WTC11 (cell line): ENCODE measurements at regions not wholly inside any gene's neighbourhood (a gene's known extent, or its start where the extent isn't known, plus 50 kb on each side); places are given as distances from the start of the nearest gene placed in this dataset.

ENCODE experiments used
- ATAC-seq: fragments of 200-7000 bp; cut with Tn5 transposase; 2 replicates; pipeline ENCODE4 v1.10.0; 2021; ENCODE audit warnings: mild to moderate bottlenecking, moderate library complexity
- CTCF ChIA-PET: fragments of 300-600 bp; sonication (Branson Sonifier 250); formaldehyde crosslinking; loops from one replicate; lab custom pipeline; 2021; ENCODE audit warnings: antibody characterized with exemption; lab: Charles Lee
- POLR2A ChIA-PET: fragments of 350-600 bp; sonication (Branson Sonifier 250); formaldehyde crosslinking; loops from one replicate; lab custom pipeline; 2021; ENCODE audit warnings: antibody characterized with exemption; lab: Charles Lee
- DNase-seq: peaks from one replicate; pipeline ENCODE4 v3.0.0; 2021; ENCODE audit warnings: low spot score
- H3K27ac Mint-ChIP-seq: 2 replicates; pipeline ENCODE4 v1.8.0; 2021; ENCODE audit warnings: mixed read lengths
- H3K27me3 Mint-ChIP-seq: 2 replicates; pipeline ENCODE4 v1.8.0; 2021; ENCODE audit warnings: low read depth, mild to moderate bottlenecking, moderate library complexity, mixed read lengths
- H3K36me3 Mint-ChIP-seq: 2 replicates; pipeline ENCODE4 v1.8.0; 2021; ENCODE audit warnings: mixed read lengths
- H3K4me1 Mint-ChIP-seq: 2 replicates; pipeline ENCODE4 v1.8.0; 2022; ENCODE audit warnings: mixed read lengths
- H3K4me3 Mint-ChIP-seq: 2 replicates; pipeline ENCODE4 v1.8.0; 2021; ENCODE audit warnings: mild to moderate bottlenecking, moderate library complexity, mixed read lengths
- H3K9me3 Mint-ChIP-seq: 2 replicates; pipeline ENCODE4 v1.8.0; 2021; ENCODE audit warnings: mixed read lengths
- AFF4 ChIP-seq: sonication (generic); formaldehyde crosslinking; IDR thresholded peaks from 2 replicates; pipeline ENCODE4 v1.8.1; 2023; ENCODE audit warnings: mild to moderate bottlenecking, missing genetic modification reagents, borderline replicate concordance
- ATF1 ChIP-seq: sonication (generic); formaldehyde crosslinking; IDR thresholded peaks from 2 replicates; pipeline ENCODE4 v1.8.1; 2023; ENCODE audit warnings: mild to moderate bottlenecking, moderate library complexity, missing genetic modification reagents
- CREM ChIP-seq: sonication (generic); formaldehyde crosslinking; IDR thresholded peaks from 2 replicates; pipeline ENCODE4 v1.8.1; 2022; ENCODE audit warnings: mild to moderate bottlenecking, missing genetic modification reagents, moderate library complexity
- E2F4 ChIP-seq: sonication (generic); formaldehyde crosslinking; IDR thresholded peaks from 2 replicates; pipeline ENCODE4 v1.8.1; 2022; ENCODE audit warnings: low read depth, mild to moderate bottlenecking, moderate library complexity, missing genetic modification reagents, borderline replicate concordance
- E2F5 ChIP-seq: sonication (generic); formaldehyde crosslinking; IDR thresholded peaks from 2 replicates; pipeline ENCODE4 v1.8.1; 2022; ENCODE audit warnings: mild to moderate bottlenecking, moderate library complexity, missing genetic modification reagents
- ESRRA ChIP-seq: sonication (generic); formaldehyde crosslinking; IDR thresholded peaks from 2 replicates; pipeline ENCODE4 v1.8.1; 2022; ENCODE audit warnings: mild to moderate bottlenecking, missing genetic modification reagents, borderline replicate concordance
- HMGA2 ChIP-seq: fragments of 250-450 bp; sonication (Bioruptor Pico); IDR thresholded peaks from 2 replicates; pipeline ENCODE4 v1.4.0; 2021; ENCODE audit warnings: mild to moderate bottlenecking, moderate library complexity
- NR1H2 ChIP-seq: sonication (generic); formaldehyde crosslinking; IDR thresholded peaks from 2 replicates; pipeline ENCODE4 v1.9.0; 2021; ENCODE audit warnings: mild to moderate bottlenecking, moderate library complexity, missing genetic modification reagents
- OVOL2 ChIP-seq: fragments of 250-450 bp; sonication (Bioruptor Pico); IDR thresholded peaks from 2 replicates; pipeline ENCODE4 v1.9.0; 2021; ENCODE audit warnings: mild to moderate bottlenecking, borderline replicate concordance
- PREB ChIP-seq: sonication (generic); formaldehyde crosslinking; IDR thresholded peaks from 2 replicates; pipeline ENCODE4 v1.8.1; 2022; ENCODE audit warnings: mild to moderate bottlenecking, missing genetic modification reagents, moderate library complexity, borderline replicate concordance
- RELA ChIP-seq: sonication (generic); formaldehyde crosslinking; IDR thresholded peaks from 2 replicates; pipeline ENCODE4 v1.8.1; 2022; ENCODE audit warnings: missing genetic modification reagents, mild to moderate bottlenecking, borderline replicate concordance
- TEAD4 ChIP-seq: sonication (generic); formaldehyde crosslinking; IDR thresholded peaks from 2 replicates; pipeline ENCODE4 v1.8.0; 2022; ENCODE audit warnings: mild to moderate bottlenecking, missing genetic modification reagents
- TP53 ChIP-seq: sonication (generic); formaldehyde crosslinking; IDR thresholded peaks from 2 replicates; pipeline ENCODE4 v1.8.1; 2023; ENCODE audit warnings: mild to moderate bottlenecking, missing genetic modification reagents
- ZNF317 ChIP-seq: sonication (generic); formaldehyde crosslinking; IDR thresholded peaks from 2 replicates; pipeline ENCODE4 v1.8.1; 2023; ENCODE audit warnings: low read depth, mild to moderate bottlenecking, moderate library complexity, missing genetic modification reagents, borderline replicate concordance
- ZNF396 ChIP-seq: fragments of 250-450 bp; sonication (Bioruptor Pico); IDR thresholded peaks from 2 replicates; pipeline ENCODE4 v1.8.0; 2021; ENCODE audit warnings: mild to moderate bottlenecking, moderate library complexity, borderline replicate concordance
- ZNF512 ChIP-seq: sonication (generic); formaldehyde crosslinking; IDR thresholded peaks from 2 replicates; pipeline ENCODE4 v1.8.1; 2022; ENCODE audit warnings: missing genetic modification reagents, borderline replicate concordance
- ZSCAN18 ChIP-seq: fragments of 250-450 bp; sonication (Bioruptor Pico); IDR thresholded peaks from 2 replicates; pipeline ENCODE4 v2.1.2; 2022; ENCODE audit warnings: mild to moderate bottlenecking, moderate library complexity
- TF ChIP-seq, protein P1 (sequence below): sonication (generic); formaldehyde crosslinking; IDR thresholded peaks from 2 replicates; pipeline ENCODE4 v1.8.1; 2023; ENCODE audit warnings: mild to moderate bottlenecking, missing genetic modification reagents
- TF ChIP-seq, protein P2 (sequence below): sonication (generic); formaldehyde crosslinking; conservative IDR thresholded peaks from 2 replicates; pipeline ENCODE4 v1.8.1; 2022; ENCODE audit warnings: mild to moderate bottlenecking, missing genetic modification reagents
- TF ChIP-seq, protein P3 (sequence below): sonication (generic); formaldehyde crosslinking; IDR thresholded peaks from 2 replicates; pipeline ENCODE4 v1.8.0; 2023; ENCODE audit warnings: missing genetic modification reagents

DNA sequence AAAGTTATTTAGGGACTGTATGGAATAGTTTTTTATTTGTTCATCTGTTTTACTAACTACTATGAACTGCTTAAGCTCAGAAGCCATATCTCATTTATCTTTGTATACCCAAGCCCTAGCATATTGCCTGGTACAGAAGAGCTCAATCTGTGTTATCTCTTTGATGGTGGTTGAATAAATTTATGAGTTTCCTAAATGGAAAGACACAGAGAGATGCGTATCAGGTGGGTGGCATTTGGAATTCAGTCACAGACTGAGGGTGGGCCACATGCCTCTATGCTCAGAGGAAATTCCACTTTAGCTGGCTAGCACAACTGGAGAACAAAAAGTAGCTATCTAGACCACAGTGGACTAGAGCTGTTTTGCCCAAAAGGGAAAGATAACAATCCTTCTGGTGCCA lies 145.5 kb downstream of the SLC6A15 start:
- peaks cover 3% of the 10 kb centered on the region; the same call in 1 of the 2 replicates for H3K36me3 Mint-ChIP-seq
- H3K27me3 Mint-ChIP-seq, result no peaks in the 10 kb centered on the region
- no peak overlapping the region for H3K4me3 Mint-ChIP-seq
- H3K9me3 Mint-ChIP-seq, result peaks cover 7% of the 10 kb centered on the region
- POLR2A ChIA-PET, result no interaction called here
- CTCF ChIA-PET, result interaction anchor here (0.5 kb wide), 1 partner anchor 70 kb away, joined by 3 read pairs; no protein-coding TSS in a partner anchor
- ATAC-seq (peak; percentile 44; the same call in 1 of the 2 replicates), DNase-seq (no peak)
- TF ChIP-seq PREB (CRISPR knock-in tag) (no peak), HMGA2 (CRISPR knock-in tag) (no peak), OVOL2 (CRISPR knock-in tag) (no peak), ZSCAN18 (CRISPR knock-in tag) (no peak), NR1H2 (CRISPR knock-in tag) (no peak), RELA (CRISPR knock-in tag) (no peak)
- TF ChIP-seq, protein P1, sequence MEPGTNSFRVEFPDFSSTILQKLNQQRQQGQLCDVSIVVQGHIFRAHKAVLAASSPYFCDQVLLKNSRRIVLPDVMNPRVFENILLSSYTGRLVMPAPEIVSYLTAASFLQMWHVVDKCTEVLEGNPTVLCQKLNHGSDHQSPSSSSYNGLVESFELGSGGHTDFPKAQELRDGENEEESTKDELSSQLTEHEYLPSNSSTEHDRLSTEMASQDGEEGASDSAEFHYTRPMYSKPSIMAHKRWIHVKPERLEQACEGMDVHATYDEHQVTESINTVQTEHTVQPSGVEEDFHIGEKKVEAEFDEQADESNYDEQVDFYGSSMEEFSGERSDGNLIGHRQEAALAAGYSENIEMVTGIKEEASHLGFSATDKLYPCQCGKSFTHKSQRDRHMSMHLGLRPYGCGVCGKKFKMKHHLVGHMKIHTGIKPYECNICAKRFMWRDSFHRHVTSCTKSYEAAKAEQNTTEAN (CRISPR knock-in tag), result no peak
- TF ChIP-seq, protein P2, sequence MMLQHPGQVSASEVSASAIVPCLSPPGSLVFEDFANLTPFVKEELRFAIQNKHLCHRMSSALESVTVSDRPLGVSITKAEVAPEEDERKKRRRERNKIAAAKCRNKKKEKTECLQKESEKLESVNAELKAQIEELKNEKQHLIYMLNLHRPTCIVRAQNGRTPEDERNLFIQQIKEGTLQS (CRISPR knock-in tag), result no peak
- H3K27ac Mint-ChIP-seq, result no peak overlapping the region
- H3K4me1 Mint-ChIP-seq, result peaks cover 27% of the 10 kb centered on the region

DNA sequence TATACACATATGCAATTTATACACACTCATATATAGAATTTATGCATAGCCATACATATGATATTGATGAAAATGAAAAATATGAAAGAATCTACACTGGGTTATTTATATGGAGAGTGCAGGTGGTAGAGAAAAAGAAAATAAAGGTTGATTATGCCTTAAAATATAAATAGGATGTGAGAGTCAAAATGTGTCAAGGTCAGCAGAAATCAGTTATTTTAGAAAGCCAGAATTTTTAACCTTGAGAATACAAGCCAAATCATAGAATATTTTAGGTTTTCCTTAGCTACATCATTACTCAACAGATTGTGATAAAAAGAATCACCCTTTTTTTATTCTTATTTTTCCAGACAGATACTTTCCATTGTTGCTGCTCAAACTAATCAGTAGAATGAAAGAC lies 146.2 kb downstream of the SLC6A15 start:
- Mint-ChIP-seq H3K4me3 (no peak overlapping the region), H3K4me1 (peaks cover 27% of the 10 kb centered on the region), H3K27ac (no peak overlapping the region), H3K36me3 (peaks cover 3% of the 10 kb centered on the region; the same call in 1 of the 2 replicates), H3K9me3 (peaks cover 7% of the 10 kb centered on the region), H3K27me3 (no peaks in the 10 kb centered on the region)
- CTCF ChIA-PET, result no interaction called here
- DNase-seq (no peak), ATAC-seq (no peak)
- POLR2A ChIA-PET, result no interaction called here
- TF ChIP-seq E2F4 (no peak), TP53 (CRISPR knock-in tag) (no peak), ZNF317 (CRISPR knock-in tag) (no peak), E2F5 (CRISPR knock-in tag) (no peak), ZSCAN18 (CRISPR knock-in tag) (no peak), ATF1 (CRISPR knock-in tag) (no peak), TEAD4 (CRISPR knock-in tag) (no peak), AFF4 (CRISPR knock-in tag) (no peak), CREM (CRISPR knock-in tag) (no peak), ZNF512 (CRISPR knock-in tag) (no peak), ESRRA (CRISPR knock-in tag) (no peak), ZNF396 (no peak)
- TF ChIP-seq, protein P3, sequence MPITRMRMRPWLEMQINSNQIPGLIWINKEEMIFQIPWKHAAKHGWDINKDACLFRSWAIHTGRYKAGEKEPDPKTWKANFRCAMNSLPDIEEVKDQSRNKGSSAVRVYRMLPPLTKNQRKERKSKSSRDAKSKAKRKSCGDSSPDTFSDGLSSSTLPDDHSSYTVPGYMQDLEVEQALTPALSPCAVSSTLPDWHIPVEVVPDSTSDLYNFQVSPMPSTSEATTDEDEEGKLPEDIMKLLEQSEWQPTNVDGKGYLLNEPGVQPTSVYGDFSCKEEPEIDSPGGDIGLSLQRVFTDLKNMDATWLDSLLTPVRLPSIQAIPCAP, result no peak
